Gastrocnemius medialis (tissue), 4 donors: ENCODE measurements at regions not wholly inside any gene's neighbourhood (a gene's known extent, or its start where the extent isn't known, plus 50 kb on each side); places are given as distances from the start of the nearest gene placed in this dataset.

Experiments
- ATAC-seq, 2 donors: fragments of 150-250 bp; one replicate each; pipeline ENCODE4 v1.9.1; 2016
- DNase-seq, 2 donors: peaks; one replicate each; pipeline ENCODE4 v3.0.0-alpha.2; 2019
- H3K27ac ChIP-seq, 4 donors: fragments of 200-600 bp; sonication (generic); 1 replicate in 1 of 4; 2 replicates in 3 of 4; pipeline ENCODE4 v1.5.1; 2016 to 2018; ENCODE audit warnings: mild to moderate bottlenecking in 2 of 4, moderate library complexity in 1 of 4
- H3K27me3 ChIP-seq, 3 donors: fragments of 200-600 bp; sonication (generic) in 2 of 3; 1 replicate in 1 of 3; 2 replicates in 2 of 3; pipeline versions ENCODE4 v1.5.1 to v1.6.0; 2016 to 2019; ENCODE audit warnings: mild to moderate bottlenecking in 1 of 3, moderate library complexity in 1 of 3
- H3K36me3 ChIP-seq, 2 donors: fragments of 200-600 bp; sonication (generic) in 1 of 2; one replicate each; pipeline ENCODE4 v1.5.1; 2017 to 2018
- H3K4me1 ChIP-seq, 2 donors: fragments of 200-600 bp; sonication (generic) in 1 of 2; one replicate each; pipeline ENCODE4 v1.5.1; 2016 to 2017; ENCODE audit warnings: mild to moderate bottlenecking in 2 of 2
- H3K4me3 ChIP-seq, 4 donors: fragments of 200-600 bp; sonication (generic) in 3 of 4; 1 replicate in 1 of 4; 2 replicates in 3 of 4; pipeline ENCODE4 v1.5.1; 2016 to 2019; ENCODE audit warnings: mild to moderate bottlenecking in 2 of 4
- H3K9me3 ChIP-seq, 3 donors: fragments of 200-600 bp; sonication (generic) in 2 of 3; 1 replicate in 1 of 3; 2 replicates in 2 of 3; pipeline ENCODE4 v1.5.1; 2016 to 2019
- POLR2A ChIP-seq, 2 donors: fragments of 450-650 bp; IDR thresholded peaks; one replicate each; pipeline ENCODE4 v1.6.1; 2017; ENCODE audit warnings: antibody characterized with exemption in 2 of 2, mild to moderate bottlenecking in 2 of 2, moderate library complexity in 2 of 2
- in situ Hi-C, 4 donors: fragments of 200-750 bp; cut with MboI; loops; one replicate each; pipeline versions ENCODE4 v1.15.0 to v1.8.0; 2017; ENCODE audit warnings: low sequenced_read_pairs in 4 of 4
- intact Hi-C: fragments of 100-400 bp; cut with DNase I; formaldehyde crosslinking; loops from one replicate; pipeline ENCODE4 v1.15.1; 2023; ENCODE audit warnings: low total_unique reads
- TF ChIP-seq, protein P1 (sequence below), 5 experiments: fragments of 450-650 bp in 3 of 5; fragments of 200-600 bp in 2 of 5; sonication (generic) in 2 of 5; IDR thresholded peaks in 4 of 5; conservative IDR thresholded peaks in 1 of 5; 1 replicate in 4 of 5; 2 replicates in 1 of 5; pipeline ENCODE4 v1.5.1; 2016 to 2019; ENCODE audit warnings: antibody characterized with exemption in 5 of 5, mild to moderate bottlenecking in 3 of 5, moderate library complexity in 3 of 5

DNA sequence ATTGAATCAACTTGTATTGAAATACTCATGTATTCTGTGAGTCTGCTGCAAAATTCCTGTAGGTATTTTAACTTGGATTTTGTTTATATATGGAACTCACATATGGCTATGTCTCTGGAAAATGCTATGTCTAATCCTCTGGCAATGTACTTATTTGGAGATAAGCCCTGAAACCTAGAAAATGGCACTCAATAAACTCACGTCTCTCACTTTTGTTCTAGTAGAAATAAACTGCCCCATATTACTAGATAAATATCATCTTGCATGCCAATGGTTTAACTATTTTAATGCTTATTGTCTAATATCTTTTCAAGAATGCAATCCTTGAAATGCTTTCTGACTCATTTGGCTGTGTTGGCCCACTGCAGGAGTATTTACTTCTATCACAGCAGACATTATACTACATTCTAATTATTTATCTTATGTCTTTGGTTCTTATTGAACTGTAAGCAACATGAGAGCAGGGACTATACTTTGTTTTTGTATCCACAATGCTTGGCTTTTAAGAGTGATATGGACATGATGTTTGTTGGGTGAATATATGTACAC is 292.2 kb upstream of the RSPO3 start:
- TF ChIP-seq POLR2A (IDR thresholded peaks at IDR 0.05) = no peak
- TF ChIP-seq, protein P1, sequence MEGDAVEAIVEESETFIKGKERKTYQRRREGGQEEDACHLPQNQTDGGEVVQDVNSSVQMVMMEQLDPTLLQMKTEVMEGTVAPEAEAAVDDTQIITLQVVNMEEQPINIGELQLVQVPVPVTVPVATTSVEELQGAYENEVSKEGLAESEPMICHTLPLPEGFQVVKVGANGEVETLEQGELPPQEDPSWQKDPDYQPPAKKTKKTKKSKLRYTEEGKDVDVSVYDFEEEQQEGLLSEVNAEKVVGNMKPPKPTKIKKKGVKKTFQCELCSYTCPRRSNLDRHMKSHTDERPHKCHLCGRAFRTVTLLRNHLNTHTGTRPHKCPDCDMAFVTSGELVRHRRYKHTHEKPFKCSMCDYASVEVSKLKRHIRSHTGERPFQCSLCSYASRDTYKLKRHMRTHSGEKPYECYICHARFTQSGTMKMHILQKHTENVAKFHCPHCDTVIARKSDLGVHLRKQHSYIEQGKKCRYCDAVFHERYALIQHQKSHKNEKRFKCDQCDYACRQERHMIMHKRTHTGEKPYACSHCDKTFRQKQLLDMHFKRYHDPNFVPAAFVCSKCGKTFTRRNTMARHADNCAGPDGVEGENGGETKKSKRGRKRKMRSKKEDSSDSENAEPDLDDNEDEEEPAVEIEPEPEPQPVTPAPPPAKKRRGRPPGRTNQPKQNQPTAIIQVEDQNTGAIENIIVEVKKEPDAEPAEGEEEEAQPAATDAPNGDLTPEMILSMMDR (IDR thresholded peaks at IDR 0.05 in 4 of 5, conservative IDR thresholded peaks at IDR 0.05 in 1 of 5) = no peak
- DNase-seq (no peak), ATAC-seq (no peak)
- no peak overlapping the region for H3K4me3 ChIP-seq
- no peak overlapping the region for H3K27ac ChIP-seq
- no peaks in the 10 kb centered on the region for H3K9me3 ChIP-seq
- in situ Hi-C loops (no loop called here), intact Hi-C loops (no loop called here)
- no peaks in the 10 kb centered on the region for H3K4me1 ChIP-seq
- H3K27me3 ChIP-seq = no peaks in the 10 kb centered on the region
- H3K36me3 ChIP-seq = no peaks in the 10 kb centered on the region

DNA sequence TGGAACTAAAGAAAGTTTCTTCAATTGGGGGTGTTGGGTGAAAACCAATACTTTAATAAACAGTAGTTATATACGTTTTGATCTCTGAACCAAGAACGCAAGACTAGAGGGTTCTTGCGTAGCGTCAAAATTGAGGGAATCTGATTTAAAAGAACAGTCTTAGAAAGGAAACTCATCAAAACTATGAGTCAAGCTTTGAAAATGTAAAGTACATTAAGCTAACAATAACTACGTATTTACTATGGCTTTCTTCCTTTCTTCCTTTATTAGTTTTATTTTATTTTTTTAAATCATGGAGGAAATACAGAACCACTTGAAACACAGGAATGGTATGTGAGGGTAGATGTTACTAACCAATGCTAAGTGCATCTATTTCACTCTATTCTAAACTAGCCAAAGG is 287.0 kb upstream of the RSPO3 start:
- TF ChIP-seq, protein P1 (IDR thresholded peaks at IDR 0.05 in 4 of 5, conservative IDR thresholded peaks at IDR 0.05 in 1 of 5) = no peak
- no peak for TF ChIP-seq POLR2A (IDR thresholded peaks at IDR 0.05)
- H3K27me3 ChIP-seq = no peaks in the 10 kb centered on the region
- DNase-seq (no peak), ATAC-seq (no peak)
- in situ Hi-C loops (no loop called here), intact Hi-C loops (no loop called here)
- H3K9me3 ChIP-seq = no peaks in the 10 kb centered on the region
- no peaks in the 10 kb centered on the region for H3K36me3 ChIP-seq
- no peaks in the 10 kb centered on the region for H3K4me1 ChIP-seq
- H3K27ac ChIP-seq = no peak overlapping the region
- H3K4me3 ChIP-seq = no peak overlapping the region

GRCh38 chr6:126842769-126843168 is 275.7 kb upstream of the RSPO3 start:
- in situ Hi-C loops (no loop called here), intact Hi-C loops (no loop called here)
- Histone ChIP-seq H3K4me1 (no peaks in the 10 kb centered on the region), H3K4me3 (no peak overlapping the region), H3K27me3 (no peaks in the 10 kb centered on the region), H3K27ac (no peak overlapping the region), H3K9me3 (no peaks in the 10 kb centered on the region), H3K36me3 (no peaks in the 10 kb centered on the region)
- ATAC-seq (no peak), DNase-seq (no peak)
- no peak for TF ChIP-seq POLR2A (IDR thresholded peaks at IDR 0.05)
- TF ChIP-seq, protein P1 (IDR thresholded peaks at IDR 0.05 in 4 of 5, conservative IDR thresholded peaks at IDR 0.05 in 1 of 5) = no peak

DNA sequence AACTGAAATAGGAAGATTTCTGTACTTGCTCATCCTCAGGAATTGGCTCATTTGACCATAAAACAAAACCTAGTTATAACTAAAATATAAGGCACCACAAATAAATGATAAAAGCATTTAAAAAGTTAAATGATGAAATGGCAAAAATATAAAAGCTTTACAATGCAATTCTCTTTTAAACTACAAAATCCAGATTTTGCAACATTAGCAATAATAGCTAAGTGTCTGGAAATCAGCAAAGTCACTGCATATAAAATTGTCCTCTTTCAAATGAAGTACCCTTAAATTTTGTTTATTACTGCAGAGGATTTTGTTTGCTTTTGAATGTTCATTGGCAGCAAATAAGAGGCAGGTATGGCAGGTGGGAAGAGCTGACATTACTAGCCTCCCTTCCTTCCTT is 270.4 kb upstream of the RSPO3 start:
- H3K27ac ChIP-seq = no peak overlapping the region
- TF ChIP-seq POLR2A (IDR thresholded peaks at IDR 0.05) = no peak
- TF ChIP-seq, protein P1 (IDR thresholded peaks at IDR 0.05 in 4 of 5, conservative IDR thresholded peaks at IDR 0.05 in 1 of 5) = no peak
- H3K4me1 ChIP-seq = no peaks in the 10 kb centered on the region
- intact Hi-C loops (no loop called here), in situ Hi-C loops (no loop called here)
- no peaks in the 10 kb centered on the region for H3K36me3 ChIP-seq
- H3K4me3 ChIP-seq = no peak overlapping the region
- no peaks in the 10 kb centered on the region for H3K9me3 ChIP-seq
- DNase-seq (no peak), ATAC-seq (no peak)
- no peaks in the 10 kb centered on the region for H3K27me3 ChIP-seq

DNA sequence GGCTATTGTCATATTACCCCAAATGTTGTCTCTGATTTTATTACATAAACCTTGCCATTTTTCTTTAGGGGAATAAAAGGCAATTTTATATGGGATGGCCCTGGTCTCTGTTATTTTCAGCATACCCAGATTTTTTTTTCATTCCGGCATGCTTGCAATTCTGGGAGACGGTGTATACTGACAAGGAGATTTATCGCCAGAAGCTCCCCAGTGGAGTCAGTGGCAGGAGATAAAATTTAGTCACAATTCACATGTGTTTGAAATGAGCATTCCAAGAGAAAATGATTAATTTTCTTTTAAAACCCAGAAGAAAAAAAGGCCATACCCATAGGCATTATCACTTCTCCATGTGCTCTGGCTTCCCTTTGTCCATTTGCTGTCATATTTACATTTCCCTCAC is 250.8 kb upstream of the RSPO3 start:
- Histone ChIP-seq H3K4me1 (no peaks in the 10 kb centered on the region), H3K9me3 (no peaks in the 10 kb centered on the region), H3K4me3 (no peak overlapping the region), H3K27me3 (no peaks in the 10 kb centered on the region), H3K36me3 (no peaks in the 10 kb centered on the region), H3K27ac (no peak overlapping the region)
- TF ChIP-seq POLR2A (IDR thresholded peaks at IDR 0.05) = no peak
- TF ChIP-seq, protein P1 (IDR thresholded peaks at IDR 0.05 in 4 of 5, conservative IDR thresholded peaks at IDR 0.05 in 1 of 5) = no peak
- in situ Hi-C loops (no loop called here), intact Hi-C loops (no loop called here)
- ATAC-seq (no peak), DNase-seq (no peak)
